Sigmoid colon (tissue), 6 donors: ENCODE measurements at regions not wholly inside any gene's neighbourhood (a gene's known extent, or its start where the extent isn't known, plus 50 kb on each side); places are given as distances from the start of the nearest gene placed in this dataset.

Experiments used
- DNase-seq: peaks from one replicate; pipeline ENCODE4 v3.0.0-alpha.2; 2019
- H3K27ac ChIP-seq, 4 donors: fragments of 200-600 bp; sonication (generic); one replicate each; pipeline ENCODE4 v1.5.1; 2016 to 2019; ENCODE audit warnings: mild to moderate bottlenecking in 1 of 4
- H3K27me3 ChIP-seq, 3 donors: fragments of 200-600 bp; sonication (generic); one replicate each; pipeline ENCODE4 v1.5.1; 2019; ENCODE audit warnings: mild to moderate bottlenecking in 1 of 3
- H3K36me3 ChIP-seq, 4 donors: fragments of 200-600 bp; sonication (generic); one replicate each; pipeline ENCODE4 v1.5.1; 2016 to 2019
- H3K4me1 ChIP-seq, 4 donors: fragments of 200-600 bp; sonication (generic); one replicate each; pipeline ENCODE4 v1.5.1; 2017 to 2019
- H3K4me3 ChIP-seq, 4 donors: fragments of 200-600 bp; sonication (generic); one replicate each; pipeline ENCODE4 v1.5.1; 2017 to 2019; ENCODE audit warnings: mild to moderate bottlenecking in 2 of 4, moderate library complexity in 1 of 4
- H3K9me3 ChIP-seq, 4 donors: fragments of 200-600 bp in 3 of 4; sonication (generic) in 3 of 4; one replicate each; pipeline versions ENCODE4 v1.5.1 to v1.6.1; 2013 to 2019
- CTCF ChIP-seq, 4 experiments: fragments of 450-650 bp in 3 of 4; fragments of 200-600 bp in 1 of 4; IDR thresholded peaks; one replicate each; pipeline ENCODE4 v1.5.1; 2016 to 2019; ENCODE audit warnings: antibody characterized with exemption in 4 of 4, mild to moderate bottlenecking in 3 of 4, moderate library complexity in 2 of 4
- EP300 ChIP-seq, 4 donors: sonication (generic); formaldehyde crosslinking; IDR thresholded peaks; one replicate each; pipeline ENCODE4 v1.6.1; 2017; ENCODE audit warnings: antibody characterized with exemption in 4 of 4
- POLR2A ChIP-seq, 2 donors: fragments of 450-650 bp; IDR thresholded peaks; one replicate each; pipeline ENCODE4 v1.6.1; 2016; ENCODE audit warnings: antibody characterized with exemption in 2 of 2, mild to moderate bottlenecking in 2 of 2, moderate library complexity in 2 of 2
- POLR2AphosphoS5 ChIP-seq, 4 donors: sonication (generic); formaldehyde crosslinking; IDR thresholded peaks; one replicate each; pipeline ENCODE4 v1.6.1; 2017; ENCODE audit warnings: antibody characterized with exemption in 4 of 4
- WGBS, 2 donors: extraction: QIAGEN DNeasy Blood & Tissue Kit; methylation state at CpG; one replicate each; pipeline ENCODE4 v1.1.7; 2013; 5-methylcytosine and 5-hydroxymethylcytosine counted together
- intact Hi-C: fragments of 100-400 bp; cut with DNase I; formaldehyde crosslinking; loops from one replicate; pipeline ENCODE4 v1.15.1; 2023
- donor health status: healthy with polysubstance abuse.
- donor health status: healthy.

DNA sequence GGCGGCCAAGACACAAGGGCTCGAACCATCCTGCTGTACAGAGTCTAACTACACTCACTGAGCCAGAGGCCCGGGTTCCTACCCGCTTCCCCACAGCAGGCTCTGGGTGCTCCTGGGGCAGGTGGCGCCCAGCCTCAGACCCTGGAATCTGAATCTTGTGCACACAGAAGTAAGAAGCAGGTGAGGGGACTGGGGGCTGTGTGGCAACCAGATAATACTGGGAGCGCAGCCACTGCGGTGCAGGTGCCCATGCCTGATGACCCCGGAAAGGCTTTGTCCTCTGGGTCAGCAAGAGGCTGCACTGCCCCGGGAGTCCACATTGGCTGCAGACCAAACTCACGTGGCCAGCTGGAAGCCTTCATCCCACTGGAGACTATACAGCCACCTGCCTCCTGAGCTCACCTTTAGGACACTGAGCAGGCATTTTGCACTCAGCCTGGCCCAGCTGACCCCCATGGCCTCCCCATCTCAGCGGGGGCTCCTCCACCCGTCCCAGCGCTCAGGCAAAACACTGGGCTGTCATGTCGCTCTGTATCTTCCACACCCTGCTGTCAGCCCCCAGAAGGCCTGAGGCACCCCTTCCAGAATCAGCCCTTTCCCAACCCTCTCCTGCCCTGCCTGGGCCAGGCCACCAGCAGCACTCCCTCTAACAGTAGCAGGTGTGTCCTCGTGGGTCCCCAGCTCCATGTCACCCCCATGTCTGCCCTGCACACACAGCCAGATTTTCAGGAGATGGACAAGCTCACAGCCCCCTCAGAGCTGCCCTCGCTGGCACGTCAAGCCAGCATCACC lies 101.0 kb upstream of the IQSEC1 start:
- intact Hi-C loops: no loop called here
- TF ChIP-seq CTCF (IDR thresholded peaks at IDR 0.05) (no peak), EP300 (IDR thresholded peaks at IDR 0.05) (no peak), POLR2A (IDR thresholded peaks at IDR 0.05) (no peak), POLR2AphosphoS5 (IDR thresholded peaks at IDR 0.05) (no peak)
- 80 to 83% methylated on average over 17 of the region's 17 CpGs for WGBS, 2 donors
- DNase-seq: peak; percentile 56
- H3K4me3 ChIP-seq: no peak overlapping the region
- H3K27me3 ChIP-seq: no peaks in the 10 kb centered on the region
- H3K36me3 ChIP-seq: no peaks in the 10 kb centered on the region
- peaks cover 3 to 6% (median 5%) of the 10 kb centered on the region in 4 donors for H3K9me3 ChIP-seq
- H3K27ac ChIP-seq: no peak overlapping the region
- no peaks in the 10 kb centered on the region for H3K4me1 ChIP-seq

- no peak overlapping the region for H3K4me3 ChIP-seq
- H3K9me3 ChIP-seq: peaks cover 0 to 2% (median under 1%) of the 10 kb centered on the region in 4 donors
- TF ChIP-seq POLR2AphosphoS5 (IDR thresholded peaks at IDR 0.05) (no peak), POLR2A (IDR thresholded peaks at IDR 0.05) (no peak), EP300 (IDR thresholded peaks at IDR 0.05) (no peak), CTCF (IDR thresholded peaks at IDR 0.05) (no peak)
- intact Hi-C loops: no loop called here
- no peaks in the 10 kb centered on the region for H3K36me3 ChIP-seq
- no peaks in the 10 kb centered on the region for H3K4me1 ChIP-seq
- peak; percentile 53 for DNase-seq
- 68 to 77% methylated on average over 6 of the region's 6 CpGs for WGBS, 2 donors
- no peaks in the 10 kb centered on the region for H3K27me3 ChIP-seq
- H3K27ac ChIP-seq: no peak overlapping the region
Measured at GRCh38 chr3:13173186-13173585, 100.0 kb upstream of the IQSEC1 start.

DNA sequence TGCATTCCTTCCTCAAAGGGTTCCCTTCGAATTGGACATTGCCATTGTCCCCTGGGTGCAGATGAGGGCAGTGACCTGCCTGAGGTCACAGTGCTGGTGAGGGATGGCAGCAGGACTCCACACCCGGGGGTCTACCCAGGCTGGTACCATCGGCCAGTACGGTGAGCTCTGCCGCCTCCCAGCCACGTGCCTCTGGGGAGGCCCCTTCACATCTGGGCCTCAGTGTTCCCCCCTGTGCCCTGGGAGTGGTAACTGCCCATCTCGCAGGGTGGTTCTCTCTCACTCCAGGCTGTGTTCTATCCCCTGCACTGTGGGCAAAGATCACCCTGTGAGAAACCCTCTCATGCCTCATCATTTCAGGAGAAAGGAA lies 99.4 kb upstream of the IQSEC1 start:
- H3K9me3 ChIP-seq: no peaks in the 10 kb centered on the region
- 79 to 85% methylated on average over 7 of the region's 7 CpGs for WGBS, 2 donors
- DNase-seq: peak; percentile 46
- no peaks in the 10 kb centered on the region for H3K27me3 ChIP-seq
- no peaks in the 10 kb centered on the region for H3K4me1 ChIP-seq
- TF ChIP-seq CTCF (IDR thresholded peaks at IDR 0.05) (no peak), POLR2A (IDR thresholded peaks at IDR 0.05) (no peak), EP300 (IDR thresholded peaks at IDR 0.05) (no peak), POLR2AphosphoS5 (IDR thresholded peaks at IDR 0.05) (no peak)
- no peak overlapping the region for H3K27ac ChIP-seq
- H3K4me3 ChIP-seq: no peak overlapping the region
- intact Hi-C loops: no loop called here
- no peaks in the 10 kb centered on the region for H3K36me3 ChIP-seq

DNA sequence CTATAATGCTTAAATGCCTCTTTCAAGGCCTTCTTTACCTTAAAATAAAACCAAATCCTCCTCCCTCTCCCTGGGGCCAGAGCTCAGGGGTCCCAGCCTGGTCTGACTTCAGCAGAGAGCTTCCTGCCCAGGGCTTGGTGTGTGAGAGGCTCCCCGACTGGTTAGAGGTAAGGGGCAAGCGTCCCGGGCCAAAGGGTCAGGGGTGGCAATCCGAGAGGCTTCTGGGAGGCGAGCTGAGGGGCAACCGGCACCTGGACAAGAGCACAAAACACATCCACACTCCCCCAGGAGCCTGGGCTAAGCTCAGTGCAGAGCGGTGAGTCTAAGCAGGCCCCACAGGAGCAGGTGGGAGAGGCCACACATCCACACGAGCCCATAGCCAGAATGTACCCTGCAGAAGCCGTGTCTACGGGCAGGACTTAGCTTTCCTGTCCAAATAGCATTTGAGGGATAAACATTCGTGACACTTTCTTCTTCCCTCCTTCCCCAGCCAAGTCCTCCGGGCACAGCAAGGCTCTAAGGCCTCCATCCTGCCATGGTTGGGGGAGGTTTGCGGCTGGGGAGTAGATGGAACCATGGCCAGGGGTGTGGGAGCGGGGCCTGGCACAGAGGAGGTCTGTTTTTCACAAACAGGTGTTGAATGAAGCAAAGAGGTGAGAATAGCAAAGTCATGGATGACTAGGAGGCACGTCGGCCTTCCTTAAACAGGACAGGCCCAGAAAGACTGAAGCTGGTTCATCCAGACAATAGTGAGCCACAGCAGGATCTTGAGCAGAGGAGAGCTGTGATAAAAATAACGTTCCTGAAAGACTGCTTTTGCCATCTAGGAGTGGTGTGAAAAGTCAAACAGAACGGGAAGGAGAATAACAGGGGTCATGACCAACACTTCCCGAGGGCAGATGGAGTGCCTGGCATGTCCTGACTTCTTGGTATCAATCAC lies 98.7 kb upstream of the IQSEC1 start:
- DNase-seq: peak; percentile 53
- WGBS, 2 donors: 78 to 81% methylated on average over 19 of the region's 19 CpGs
- intact Hi-C loops: no loop called here
- Histone ChIP-seq H3K27me3 (no peaks in the 10 kb centered on the region), H3K4me1 (no peaks in the 10 kb centered on the region), H3K27ac (no peak overlapping the region), H3K4me3 (no peak overlapping the region), H3K9me3 (no peaks in the 10 kb centered on the region), H3K36me3 (no peaks in the 10 kb centered on the region)
- TF ChIP-seq CTCF (IDR thresholded peaks at IDR 0.05) (no peak), EP300 (IDR thresholded peaks at IDR 0.05) (no peak), POLR2AphosphoS5 (IDR thresholded peaks at IDR 0.05) (no peak), POLR2A (IDR thresholded peaks at IDR 0.05) (no peak)
